GM12878 (cell line): ENCODE measurements at regions not wholly inside any gene's neighbourhood (a gene's known extent, or its start where the extent isn't known, plus 50 kb on each side); places are given as distances from the start of the nearest gene placed in this dataset.
A peak's percentile ranks its signal among the peaks of the same experiment; 100 is the strongest.

ENCODE experiments used
- ATAC-seq: fragments of 200-7000 bp; cut with Tn5 transposase; 3 replicates; pipeline ENCODE4 v1.9.1; 2020; ENCODE audit warnings: mild to moderate bottlenecking, moderate library complexity
- BruUV-seq: library from RNA; stranded (reverse); fragments of 400-500 nt; replicated peaks from 2 replicates; lab custom pipeline; 2021; lab: Mats Ljungman, UMichigan
- CTCF ChIA-PET: fragments of 300-600 bp; sonication (Branson Sonifier 250); formaldehyde crosslinking; extraction: SDS; loops from one replicate; lab custom pipeline; 2021; ENCODE audit warnings: inconsistent platforms; lab: Yijun Ruan, JAX
- POLR2A ChIA-PET: fragments of 350-600 bp; formaldehyde crosslinking; extraction: SDS; loops from one replicate; lab custom pipeline; 2021; ENCODE audit warnings: inconsistent platforms; lab: Charles Lee
- RAD21 ChIA-PET: fragments of 300-600 bp; sonication (Branson Sonifier 250); formaldehyde crosslinking; loops from one replicate; lab custom pipeline; 2023; ENCODE audit warnings: antibody characterized with exemption; ENCODE audit not compliant: unreplicated experiment; lab: Charles Lee
- SMC1A ChIA-PET: fragments of 300-600 bp; sonication (Branson Sonifier 250); formaldehyde crosslinking; loops from one replicate; lab custom pipeline; 2023; ENCODE audit not compliant: unreplicated experiment, uncharacterized antibody; lab: Charles Lee
- DNase-seq: peaks from one replicate; pipeline ENCODE4 v3.0.0-alpha.2; 2011; ENCODE audit warnings: low read depth, low spot score
- FAIRE-seq: peaks from 3 replicates; lab custom pipeline; 2011; peaks lifted over from hg19 to GRCh38; lab: Jason Lieb, UNC
- H2AFZ ChIP-seq: 2 replicates; pipeline ENCODE4 v1.6.0; 2011; ENCODE audit warnings: low read depth, low read length, control low read depth; ENCODE audit not compliant: control insufficient read depth
- H3K27ac ChIP-seq: 2 replicates; pipeline ENCODE4 v1.5.1; 2011; ENCODE audit warnings: control low read depth; ENCODE audit not compliant: control insufficient read depth, insufficient read depth
- H3K27me3 ChIP-seq, 2 experiments: replicated peaks in 1 of 2; 2 replicates each; pipeline versions ENCODE4 v1.6.0 to v1.6.1; 2011; ENCODE audit warnings: low read length in 1 of 2; ENCODE audit not compliant: control insufficient read depth in 2 of 2, insufficient read depth in 2 of 2
- H3K36me3 ChIP-seq, 2 experiments: 2 replicates each; pipeline ENCODE4 v1.5.1; 2011; ENCODE audit warnings: low read length in 1 of 2; ENCODE audit not compliant: control insufficient read depth in 2 of 2, insufficient read depth in 2 of 2
- H3K4me1 ChIP-seq: 2 replicates; pipeline ENCODE4 v1.6.1; 2011; ENCODE audit warnings: mild to moderate bottlenecking, low read length, moderate library complexity, mixed read lengths; ENCODE audit not compliant: control insufficient read depth, insufficient read depth
- H3K4me2 ChIP-seq: 2 replicates; pipeline ENCODE4 v1.6.0; 2011; ENCODE audit warnings: control low read depth; ENCODE audit not compliant: control insufficient read depth, insufficient read depth
- H3K4me3 ChIP-seq: fragments of 200-600 bp; sonication (generic); 2 replicates; pipeline ENCODE4 v1.5.1; 2016
- H3K79me2 ChIP-seq: 2 replicates; pipeline ENCODE4 v1.6.0; 2011; ENCODE audit warnings: low read length; ENCODE audit not compliant: control insufficient read depth, insufficient read depth
- H3K9ac ChIP-seq: 2 replicates; pipeline ENCODE4 v1.8.0; 2011; ENCODE audit warnings: low read length, control low read depth, mixed read lengths; ENCODE audit not compliant: control insufficient read depth, insufficient read depth
- H3K9me3 ChIP-seq: replicated peaks from 3 replicates; pipeline ENCODE4 v1.5.1; 2011; ENCODE audit warnings: mild to moderate bottlenecking, low read length; ENCODE audit not compliant: control insufficient read depth, insufficient read depth
- H4K20me1 ChIP-seq: 2 replicates; pipeline ENCODE4 v1.6.0; 2011; ENCODE audit not compliant: control insufficient read depth, insufficient read depth
- BHLHE40 ChIP-seq, 2 experiments: fragments of 450-650 bp in 1 of 2; IDR thresholded peaks; 2 replicates each; pipeline ENCODE4 v1.6.1; 2011 to 2017; ENCODE audit warnings: low read depth in 2 of 2, borderline replicate concordance in 1 of 2, improper control_type of control experiment in 1 of 2, low read length in 1 of 2, mild to moderate bottlenecking in 1 of 2
- BMI1 ChIP-seq: fragments of 450-650 bp; IDR thresholded peaks from 2 replicates; pipeline ENCODE4 v1.6.1; 2016; ENCODE audit warnings: mild to moderate bottlenecking, moderate library complexity, borderline replicate concordance
- ETV6 ChIP-seq, 2 experiments: fragments of 450-650 bp in 1 of 2; IDR thresholded peaks in 1 of 2; conservative IDR thresholded peaks in 1 of 2; 2 replicates each; pipeline ENCODE4 v1.6.1; 2014; ENCODE audit warnings: antibody characterized with exemption in 1 of 2, borderline replicate concordance in 1 of 2, low read depth in 1 of 2, mild to moderate bottlenecking in 1 of 2, moderate library complexity in 1 of 2
- FOS ChIP-seq: IDR thresholded peaks from 3 replicates; pipeline ENCODE4 v1.6.1; 2011; ENCODE audit warnings: borderline replicate concordance; ENCODE audit not compliant: insufficient read length; ENCODE audit errors: extremely low read depth
- NKRF ChIP-seq: fragments of 450-650 bp; conservative IDR thresholded peaks from 2 replicates; pipeline ENCODE4 v1.6.1; 2017; ENCODE audit warnings: mild to moderate bottlenecking, moderate library complexity
- POLR2AphosphoS2 ChIP-seq: IDR thresholded peaks from 2 replicates; pipeline ENCODE4 v1.6.1; 2011; ENCODE audit warnings: low read depth, mild to moderate bottlenecking, low read length, improper control_type of control experiment, moderate library complexity
- RAD21 ChIP-seq: IDR thresholded peaks from 2 replicates; pipeline ENCODE4 v1.6.1; 2011; ENCODE audit warnings: mild to moderate bottlenecking, low read depth, low read length, moderate library complexity; ENCODE audit not compliant: insufficient read depth
- SREBF1 ChIP-seq: IDR thresholded peaks from 2 replicates; pipeline ENCODE4 v1.6.1; 2012; ENCODE audit warnings: mild to moderate bottlenecking, low read length
- TARDBP ChIP-seq: IDR thresholded peaks from 2 replicates; pipeline ENCODE4 v1.6.1; 2016; ENCODE audit warnings: borderline replicate concordance
- TCF7 ChIP-seq: IDR thresholded peaks from 2 replicates; pipeline ENCODE4 v1.6.1; 2014; ENCODE audit warnings: antibody characterized with exemption, borderline replicate concordance
- WGBS: methylation state at CpG from one replicate; pipeline ENCODE4 v1.1.6; 2016; ENCODE audit warnings: low lambda C conversion rate; ENCODE audit not compliant: insufficient replicate concordance, insufficient coverage; ENCODE audit errors: missing lambda C conversion rate; 5-methylcytosine and 5-hydroxymethylcytosine counted together
- in situ Hi-C: fragments of 300-500 bp; cut with MboI; formaldehyde crosslinking; loops from 9 replicates; pipeline ENCODE4 v1.14.3; 2018; ENCODE audit warnings: mixed read lengths
- intact Hi-C: fragments of 100-400 bp; cut with micrococcal nuclease; formaldehyde crosslinking; loops from one replicate; pipeline ENCODE4 v1.14.2; 2022; ENCODE audit not compliant: unreplicated experiment
- TF ChIP-seq, protein P1 (sequence below): fragments of 450-650 bp; IDR thresholded peaks from 2 replicates; pipeline ENCODE4 v1.6.1; 2017; ENCODE audit warnings: low read depth, mild to moderate bottlenecking, moderate library complexity
- TF ChIP-seq, protein P2 (sequence below): IDR thresholded peaks from 2 replicates; pipeline ENCODE4 v1.6.1; 2011; ENCODE audit warnings: low read depth, low read length, improper control_type of control experiment, borderline replicate concordance

- no peak overlapping the region for H3K27ac ChIP-seq
- no peaks in the 10 kb centered on the region for H3K79me2 ChIP-seq
- no peaks in the 10 kb centered on the region for H3K4me1 ChIP-seq
- H4K20me1 ChIP-seq, result no peaks in the 10 kb centered on the region
- TF ChIP-seq SREBF1, result no peak
- no peak for TF ChIP-seq TARDBP
- no peak for TF ChIP-seq RAD21
- TF ChIP-seq TCF7, result no peak
- TF ChIP-seq, protein P1, sequence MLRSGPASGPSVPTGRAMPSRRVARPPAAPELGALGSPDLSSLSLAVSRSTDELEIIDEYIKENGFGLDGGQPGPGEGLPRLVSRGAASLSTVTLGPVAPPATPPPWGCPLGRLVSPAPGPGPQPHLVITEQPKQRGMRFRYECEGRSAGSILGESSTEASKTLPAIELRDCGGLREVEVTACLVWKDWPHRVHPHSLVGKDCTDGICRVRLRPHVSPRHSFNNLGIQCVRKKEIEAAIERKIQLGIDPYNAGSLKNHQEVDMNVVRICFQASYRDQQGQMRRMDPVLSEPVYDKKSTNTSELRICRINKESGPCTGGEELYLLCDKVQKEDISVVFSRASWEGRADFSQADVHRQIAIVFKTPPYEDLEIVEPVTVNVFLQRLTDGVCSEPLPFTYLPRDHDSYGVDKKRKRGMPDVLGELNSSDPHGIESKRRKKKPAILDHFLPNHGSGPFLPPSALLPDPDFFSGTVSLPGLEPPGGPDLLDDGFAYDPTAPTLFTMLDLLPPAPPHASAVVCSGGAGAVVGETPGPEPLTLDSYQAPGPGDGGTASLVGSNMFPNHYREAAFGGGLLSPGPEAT, result no peak
- in situ Hi-C loops, result no loop called here
- ChIA-PET SMC1A (no interaction called here), RAD21 (no interaction called here), CTCF (interaction anchor here (2.3 kb wide), 1 partner anchor 10 kb away, joined by 7 read pairs; no protein-coding TSS in a partner anchor), POLR2A (no interaction called here)
- H3K27me3 ChIP-seq, result no peaks in the 10 kb centered on the region
- intact Hi-C loops, result no loop called here
- H3K4me2 ChIP-seq, result peak overlapping the region; percentile 35; the same call in 1 of the 2 replicates
- H3K4me3 ChIP-seq, result no peak overlapping the region
- FAIRE-seq (no peak), ATAC-seq (no peak), DNase-seq (no peak)
- H3K9me3 ChIP-seq, result no peaks in the 10 kb centered on the region
- no peak overlapping the region for H2AFZ ChIP-seq
- no peak overlapping the region for H3K9ac ChIP-seq
- WGBS, result 38% methylated on average over 7 of the region's 7 CpGs
- H3K36me3 ChIP-seq, result no peaks in the 10 kb centered on the region
- BruUV-seq, result no TSS peak
Measured at GRCh38 chr6:163946437-163946836, 531.9 kb downstream of the QKI start.

DNA sequence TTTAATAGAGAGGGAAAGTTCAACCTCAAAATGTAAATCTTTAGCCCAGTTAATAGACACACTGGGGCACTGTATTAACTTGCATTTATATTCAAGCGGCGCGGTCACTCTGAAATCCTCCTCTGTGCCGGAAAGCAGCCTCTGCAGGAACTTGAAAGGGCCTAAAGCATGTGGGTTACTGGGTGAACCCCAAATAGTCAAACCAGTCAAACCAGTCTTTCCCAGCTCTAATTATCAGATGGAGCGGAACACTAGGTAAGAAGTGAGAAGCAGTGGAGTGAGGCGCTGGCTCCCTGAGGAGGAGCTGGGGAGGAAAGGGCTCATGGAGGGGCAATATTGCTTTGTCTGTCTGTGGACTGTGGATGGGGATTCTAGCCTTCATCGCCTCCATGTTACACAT, 531.3 kb downstream of the QKI start:
- Histone ChIP-seq H3K36me3 (no peaks in the 10 kb centered on the region), H2AFZ (no peak overlapping the region), H3K9me3 (no peaks in the 10 kb centered on the region), H3K27ac (no peak overlapping the region), H3K4me2 (no peak overlapping the region), H3K27me3 (no peaks in the 10 kb centered on the region), H3K4me3 (no peak overlapping the region), H3K4me1 (no peaks in the 10 kb centered on the region), H4K20me1 (no peaks in the 10 kb centered on the region), H3K9ac (no peak overlapping the region), H3K79me2 (no peaks in the 10 kb centered on the region)
- intact Hi-C loops, result no loop called here
- TF ChIP-seq POLR2AphosphoS2, result no peak
- no peak for TF ChIP-seq FOS
- TF ChIP-seq BMI1, result no peak
- no peak for TF ChIP-seq BHLHE40 (IDR thresholded peaks at IDR 0.05; ENCODE audit: borderline replicate concordance in 1 of 2, low read depth in 2 of 2, low read length in 1 of 2)
- TF ChIP-seq, protein P2, sequence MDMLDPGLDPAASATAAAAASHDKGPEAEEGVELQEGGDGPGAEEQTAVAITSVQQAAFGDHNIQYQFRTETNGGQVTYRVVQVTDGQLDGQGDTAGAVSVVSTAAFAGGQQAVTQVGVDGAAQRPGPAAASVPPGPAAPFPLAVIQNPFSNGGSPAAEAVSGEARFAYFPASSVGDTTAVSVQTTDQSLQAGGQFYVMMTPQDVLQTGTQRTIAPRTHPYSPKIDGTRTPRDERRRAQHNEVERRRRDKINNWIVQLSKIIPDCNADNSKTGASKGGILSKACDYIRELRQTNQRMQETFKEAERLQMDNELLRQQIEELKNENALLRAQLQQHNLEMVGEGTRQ, result no peak
- no peak for TF ChIP-seq ETV6 (conservative IDR thresholded peaks at IDR 0.05 in 1 of 2, IDR thresholded peaks at IDR 0.05 in 1 of 2; ENCODE audit: borderline replicate concordance in 1 of 2, low read depth in 1 of 2)
- no peak for TF ChIP-seq NKRF
- ChIA-PET CTCF (interaction anchor here (2.3 kb wide), 1 partner anchor 11 kb away, joined by 7 read pairs; no protein-coding TSS in a partner anchor), RAD21 (no interaction called here), POLR2A (no interaction called here), SMC1A (no interaction called here)
- WGBS, result 88% methylated on average over 7 of the region's 7 CpGs
- FAIRE-seq (no peak), DNase-seq (no peak), ATAC-seq (no peak)
- BruUV-seq, result no TSS peak
- in situ Hi-C loops, result no loop called here
